GM19023 (cell line): ENCODE measurements at regions not wholly inside any gene's neighbourhood (a gene's known extent, or its start where the extent isn't known, plus 50 kb on each side); places are given as distances from the start of the nearest gene placed in this dataset.
"Not testable (repeated sequence)": the region's sequence is repeated elsewhere in the genome, so short reads cannot be mapped to it uniquely, and the experiment has no call there.

Experiments used
- ATAC-seq: cut with Tn5 transposase; IDR thresholded peaks from one replicate; pipeline ENCODE4 v1.9.1; 2021; ENCODE audit warnings: mild to moderate bottlenecking, moderate library complexity; ENCODE audit not compliant: unreplicated experiment

- no peak for ATAC-seq
These were observed 105.1 kb downstream of the MEX3B start for GRCh38 chr15:81940467-81941451.

GRCh38 chr15:81939604-81940440, 106.0 kb downstream of the MEX3B start:
- no peak for ATAC-seq

- no peak for ATAC-seq
These were observed 108.6 kb downstream of the MEX3B start for GRCh38 chr15:81937189-81937588.

DNA sequence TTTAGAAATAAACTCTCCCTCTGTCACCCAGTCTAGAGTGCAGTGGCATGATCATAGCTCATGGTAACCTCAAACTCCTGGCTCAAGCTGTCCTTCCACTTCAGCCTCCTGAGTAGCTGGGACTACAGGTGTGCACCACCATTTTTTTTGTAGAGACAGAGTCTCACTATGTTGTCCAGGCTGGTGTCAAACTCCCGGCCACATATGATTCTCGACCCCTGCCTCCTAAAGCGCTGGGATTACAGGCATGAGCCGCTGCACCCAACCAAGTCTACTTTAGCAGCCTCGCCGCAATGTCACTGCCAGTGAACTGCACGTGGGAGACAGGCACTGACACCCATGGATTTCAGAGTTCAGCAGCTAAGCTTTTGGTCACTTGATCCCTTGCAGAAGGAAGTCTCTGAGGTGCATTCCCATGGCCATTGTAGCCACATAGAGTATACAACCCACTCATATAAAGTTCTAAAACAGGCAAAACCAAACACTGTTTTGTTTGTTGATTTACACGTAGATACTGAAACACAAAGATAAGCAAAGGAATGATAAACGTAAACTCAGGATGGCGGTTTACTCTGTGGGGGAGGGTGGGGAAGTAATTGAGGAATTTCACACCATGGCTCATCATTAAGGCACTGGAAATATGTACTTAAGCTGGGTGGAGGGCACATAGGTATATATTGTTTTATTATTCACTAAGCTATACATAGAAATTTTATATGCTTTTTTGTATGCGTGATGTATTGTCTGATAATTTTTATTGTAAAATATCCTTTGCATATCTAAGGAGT, 115.0 kb downstream of the MEX3B start:
- no peak for ATAC-seq

DNA sequence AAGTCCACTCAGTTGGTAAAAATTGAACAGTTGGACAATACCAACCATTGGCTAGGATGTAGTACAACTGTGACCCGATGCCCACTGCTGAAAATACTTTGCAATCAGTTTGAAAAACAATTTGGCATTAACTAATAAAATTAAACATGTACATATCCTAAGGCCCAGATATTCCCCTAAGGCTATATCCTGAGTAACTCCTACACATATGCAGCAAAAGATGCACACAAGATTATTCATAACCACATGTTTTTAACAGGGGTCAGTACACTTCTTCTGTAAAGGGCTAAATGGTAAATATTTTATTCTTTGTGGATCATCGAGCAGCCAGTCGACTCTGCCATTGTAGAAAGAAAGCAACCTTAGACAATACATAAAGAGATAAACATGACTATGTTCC, 116.3 kb downstream of the MEX3B start:
- no peak for ATAC-seq

DNA sequence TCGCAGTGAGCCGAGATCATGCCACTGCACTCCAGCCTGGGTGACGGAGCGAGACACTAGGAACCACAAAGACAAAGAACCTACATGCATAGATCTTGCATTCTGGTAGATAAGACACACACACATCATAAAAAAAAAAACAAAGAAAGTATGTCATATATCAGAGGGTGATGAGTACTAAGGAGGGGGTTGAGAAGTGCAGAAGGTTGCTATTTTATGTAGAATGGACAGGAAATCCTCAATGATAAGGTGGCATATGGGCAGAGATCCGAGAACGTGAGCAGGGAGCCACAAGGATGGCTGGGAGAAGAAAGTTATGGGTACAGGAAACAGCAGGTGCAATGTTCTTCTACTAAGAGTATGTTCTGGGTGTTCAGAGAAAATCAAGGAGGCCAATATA, 118.8 kb downstream of the MEX3B start:
- ATAC-seq: no peak

GRCh38 chr15:81924729-81925128, 121.1 kb downstream of the MEX3B start:
- no peak for ATAC-seq

GRCh38 chr15:81923561-81924350, 122.1 kb downstream of the MEX3B start:
- ATAC-seq: no peak

DNA sequence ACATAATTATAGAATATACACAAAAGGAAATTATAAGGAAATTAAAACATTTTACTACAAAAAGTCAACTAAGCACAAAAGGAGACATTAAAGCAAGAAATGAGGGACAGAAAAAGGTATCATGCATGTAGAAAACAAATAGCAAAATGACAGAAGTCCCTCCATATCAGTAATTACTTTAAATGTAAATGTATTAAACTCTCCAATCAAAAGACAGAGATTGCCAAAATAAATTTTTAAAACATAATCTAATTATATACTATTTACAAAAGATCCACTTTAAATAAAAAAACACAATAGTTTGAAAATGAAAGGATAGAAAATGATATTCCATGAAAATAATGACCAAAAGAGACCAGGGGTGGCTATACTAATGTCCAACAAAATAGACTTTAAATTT, 123.7 kb downstream of the MEX3B start:
- no peak for ATAC-seq

DNA sequence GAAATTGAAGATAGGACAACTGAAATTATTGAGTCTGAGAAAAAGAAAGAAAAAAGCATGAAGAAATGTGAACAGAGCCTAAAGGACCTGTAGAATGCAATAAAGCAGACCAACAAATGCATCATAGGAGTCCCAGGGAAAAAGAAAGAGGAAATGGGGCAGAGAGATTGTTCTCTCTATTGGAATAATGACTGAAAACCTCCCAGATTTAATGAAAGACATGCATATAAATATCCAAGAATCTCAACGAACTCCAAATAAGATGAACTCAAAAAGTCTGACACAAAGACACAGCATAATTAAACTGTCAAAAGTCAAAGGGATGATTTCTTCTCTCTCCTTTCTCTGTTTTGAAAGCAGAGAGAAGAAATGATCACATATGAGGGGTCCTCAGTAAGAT, 124.7 kb downstream of the MEX3B start:
- ATAC-seq: no peak

DNA sequence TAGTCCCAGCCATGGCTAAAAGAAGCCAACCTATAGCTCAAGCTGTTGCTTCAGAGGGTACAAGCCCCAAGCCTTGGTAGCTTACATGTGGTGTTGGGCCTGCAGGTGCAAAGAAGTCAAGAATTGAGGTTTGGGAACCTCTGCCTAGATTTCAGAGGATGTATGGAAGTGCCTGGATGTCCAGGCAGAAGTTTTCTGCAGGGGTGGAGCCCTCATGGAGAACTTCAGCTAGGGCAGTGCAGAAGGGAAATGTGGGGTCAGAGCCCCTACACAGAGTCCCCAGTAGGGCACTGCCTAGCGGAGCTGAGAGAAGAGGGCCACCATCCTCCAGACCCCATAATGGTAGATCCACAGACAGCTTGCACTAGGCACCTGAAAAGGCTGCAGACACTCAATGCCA, 127.1 kb downstream of the MEX3B start:
- not testable (repeated sequence) for ATAC-seq

DNA sequence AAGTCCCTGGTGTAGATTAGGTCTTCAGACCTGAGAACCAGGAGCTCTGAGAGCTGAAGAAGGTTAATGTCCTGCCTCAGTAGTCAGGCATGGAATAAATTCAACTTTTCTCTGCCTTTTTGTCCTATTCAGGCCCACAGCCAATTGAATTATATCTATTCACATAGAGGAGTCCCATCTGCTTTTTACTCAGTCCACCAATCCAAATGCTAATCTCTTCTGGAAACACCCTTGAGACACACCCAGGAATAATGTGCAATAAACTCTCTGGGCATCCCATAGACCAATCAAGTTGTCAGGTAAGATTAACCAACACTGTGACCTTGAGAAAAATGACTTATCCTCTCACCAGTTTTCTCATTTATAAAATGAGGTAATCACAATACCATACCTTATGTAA, 129.4 kb downstream of the MEX3B start:
- no peak for ATAC-seq

DNA sequence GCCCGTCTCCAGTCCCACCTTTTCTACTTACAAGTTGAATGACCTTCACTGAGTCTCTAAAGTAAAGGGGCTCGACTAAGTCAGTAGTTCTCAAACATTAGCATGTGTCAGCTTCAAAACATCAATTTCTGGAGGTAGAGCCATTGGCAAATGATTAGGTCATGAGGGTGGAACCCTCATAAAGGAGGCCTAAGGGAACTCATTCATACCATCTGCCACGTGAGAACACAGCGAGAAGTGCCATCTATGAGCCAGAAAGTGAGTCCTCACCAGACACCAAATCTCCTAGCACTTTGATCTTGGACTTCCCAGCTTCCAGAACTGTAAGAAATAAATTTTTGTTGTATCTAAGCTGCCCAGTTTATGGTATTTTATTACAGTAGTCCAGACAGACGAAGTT, 129.8 kb downstream of the MEX3B start:
- no peak for ATAC-seq

DNA sequence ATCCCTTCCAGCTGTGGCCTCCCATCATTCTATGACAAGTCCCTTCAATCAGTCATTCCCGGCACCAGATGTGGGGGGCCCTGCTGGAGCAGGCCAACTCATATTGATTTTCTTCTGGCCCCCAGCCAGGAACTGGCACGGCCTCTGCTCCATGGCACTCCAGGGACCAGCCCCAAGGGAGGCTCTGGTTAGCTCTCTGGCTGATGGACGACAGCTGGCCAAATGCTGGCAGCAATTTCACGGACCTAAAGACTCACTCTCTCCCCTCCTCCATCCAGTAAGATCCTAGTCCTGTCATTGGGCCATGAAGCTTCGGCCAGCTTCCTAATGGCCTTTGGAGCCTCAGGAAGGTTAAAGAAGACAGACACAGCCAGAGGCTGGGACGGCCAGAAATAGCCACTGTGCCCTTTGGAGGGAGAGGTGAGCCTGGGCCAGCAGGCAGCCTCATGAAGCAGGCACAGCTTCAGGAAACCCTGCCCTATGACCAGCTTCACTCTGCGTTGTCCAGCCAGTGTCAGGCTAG, 131.0 kb downstream of the MEX3B start:
- ATAC-seq: no peak

- no peak for ATAC-seq
These were observed 131.5 kb downstream of the MEX3B start for GRCh38 chr15:81914333-81914732.

DNA sequence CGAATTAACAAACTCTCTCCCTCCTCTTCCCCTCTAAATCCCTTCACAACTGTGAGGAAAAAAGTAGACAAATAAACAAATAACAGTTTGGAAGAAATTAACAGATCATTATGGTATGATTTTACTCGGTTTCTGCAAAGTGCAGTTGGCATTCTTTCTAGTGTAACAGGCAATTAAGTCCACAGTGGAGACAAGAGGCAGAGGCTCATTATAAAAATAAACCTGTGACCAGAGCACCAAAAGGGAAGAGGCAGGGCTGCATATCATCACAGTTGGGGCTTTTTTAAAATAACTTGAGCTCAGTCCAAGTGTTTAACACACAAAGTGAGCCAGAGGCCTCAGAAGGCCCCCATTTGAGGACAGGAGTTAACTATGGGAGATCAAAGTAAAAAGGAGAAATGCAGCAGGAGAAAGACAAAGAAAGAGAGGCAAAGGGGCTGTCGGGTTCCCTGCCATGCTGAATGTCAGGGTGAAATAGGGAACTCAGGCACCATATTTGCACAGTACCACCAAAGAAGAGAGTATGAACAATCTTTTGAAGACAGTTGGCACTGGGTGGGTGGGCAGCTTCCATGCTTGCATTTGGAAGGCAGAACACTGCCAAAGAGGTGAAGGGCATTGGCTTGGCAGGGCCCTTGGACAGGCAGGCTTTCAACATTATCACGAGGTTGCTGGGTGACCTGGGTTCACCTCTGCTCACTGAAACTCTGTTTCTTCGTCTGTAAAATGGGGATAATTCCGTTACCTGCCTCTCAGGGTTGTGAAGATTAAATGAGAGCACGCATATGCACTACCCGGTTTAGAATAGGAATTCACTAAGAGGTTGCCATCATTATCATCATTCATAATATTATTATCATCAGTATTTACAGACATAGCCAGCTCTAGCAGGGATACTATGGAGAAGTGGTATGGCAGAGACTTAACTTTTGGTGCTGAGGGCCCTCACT, 134.5 kb downstream of the MEX3B start:
- ATAC-seq: no peak

DNA sequence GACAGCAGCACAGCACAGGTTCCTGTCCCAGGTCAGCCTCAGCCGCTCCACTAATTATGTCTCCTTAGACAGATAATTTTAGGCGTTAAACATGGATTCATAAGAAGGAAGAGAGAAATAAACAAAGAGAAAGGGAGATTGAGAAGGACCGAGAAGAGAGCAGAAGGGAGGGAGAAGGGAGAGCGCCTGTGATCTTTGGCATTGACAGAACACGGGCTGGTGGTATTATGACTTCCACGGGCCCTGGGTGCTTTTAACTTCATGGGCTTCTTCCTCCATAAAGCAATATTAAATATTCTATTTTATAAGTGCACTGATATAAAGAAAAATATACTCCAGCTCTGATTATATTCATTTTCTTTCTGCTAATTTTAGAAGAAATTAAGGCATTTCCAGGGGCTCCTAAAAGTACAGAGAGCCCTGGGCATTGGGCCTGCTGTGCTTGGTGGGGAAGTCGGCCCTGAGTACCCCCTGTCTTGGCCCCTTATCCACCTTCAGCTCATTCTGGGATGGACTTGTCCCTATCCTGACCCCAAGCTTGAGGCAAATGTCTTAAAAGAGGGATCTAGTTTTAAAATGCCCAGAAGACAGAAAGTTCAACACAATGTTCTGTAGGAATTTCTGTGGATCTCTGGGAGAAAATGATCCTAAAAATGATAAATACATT, 135.3 kb downstream of the MEX3B start:
- no peak for ATAC-seq

- ATAC-seq: no peak
These were observed 136.8 kb downstream of the MEX3B start for GRCh38 chr15:81909011-81909358.
